H9 (cell line): ENCODE measurements at regions not wholly inside any gene's neighbourhood (a gene's known extent, or its start where the extent isn't known, plus 50 kb on each side); places are given as distances from the start of the nearest gene placed in this dataset.

Source experiments
- DNase-seq: peaks from one replicate; pipeline ENCODE4 v3.0.0-alpha.2; 2017
- H2AFZ ChIP-seq: one replicate; pipeline ENCODE4 v1.6.1; 2013; ENCODE audit warnings: mild to moderate bottlenecking, low read length, control low read depth, moderate library complexity
- H2AK5ac ChIP-seq: 2 replicates; pipeline ENCODE4 v1.6.1; 2013; ENCODE audit warnings: low read length, control low read depth, mixed read lengths; ENCODE audit not compliant: insufficient read length
- H2BK120ac ChIP-seq: one replicate; pipeline ENCODE4 v1.6.1; 2013; ENCODE audit warnings: low read depth, mild to moderate bottlenecking, low read length, control low read depth, inconsistent platforms; ENCODE audit not compliant: poor library complexity, severe bottlenecking
- H2BK12ac ChIP-seq: 2 replicates; pipeline ENCODE4 v1.6.1; 2013; ENCODE audit warnings: low read length, control low read depth, mixed read lengths, low read depth; ENCODE audit not compliant: insufficient read length
- H2BK15ac ChIP-seq: 2 replicates; pipeline ENCODE4 v1.6.1; 2013; ENCODE audit warnings: low read depth, low read length, control low read depth
- H2BK20ac ChIP-seq: one replicate; pipeline ENCODE4 v1.6.1; 2013; ENCODE audit warnings: low read depth, mild to moderate bottlenecking, low read length, control low read depth, inconsistent platforms; ENCODE audit not compliant: poor library complexity, severe bottlenecking
- H2BK5ac ChIP-seq: 2 replicates; pipeline ENCODE4 v1.6.1; 2013; ENCODE audit warnings: low read length, control low read depth, mixed read lengths; ENCODE audit not compliant: insufficient read length
- H3K14ac ChIP-seq: 2 replicates; pipeline ENCODE4 v1.6.1; 2013; ENCODE audit warnings: low read length, control low read depth; ENCODE audit not compliant: insufficient read depth
- H3K18ac ChIP-seq: 2 replicates; pipeline ENCODE4 v1.6.1; 2013; ENCODE audit warnings: low read depth, mild to moderate bottlenecking, mixed read lengths, low read length, control low read depth; ENCODE audit not compliant: insufficient read length
- H3K23ac ChIP-seq: 2 replicates; pipeline ENCODE4 v1.6.1; 2013; ENCODE audit warnings: low read length, control low read depth, mixed read lengths, low read depth; ENCODE audit not compliant: insufficient read length
- H3K23me2 ChIP-seq: 2 replicates; pipeline ENCODE4 v1.6.1; 2013; ENCODE audit warnings: low read depth, mild to moderate bottlenecking, mixed read lengths, low read length, control low read depth; ENCODE audit not compliant: insufficient read length, poor library complexity, severe bottlenecking
- H3K27ac ChIP-seq: 2 replicates; pipeline ENCODE4 v1.5.1; 2013; ENCODE audit warnings: low read length, control low read depth, mixed read lengths, low read depth; ENCODE audit not compliant: insufficient read length
- H3K27me3 ChIP-seq: 2 replicates; pipeline ENCODE4 v1.6.1; 2013; ENCODE audit warnings: low read length, control low read depth, inconsistent platforms; ENCODE audit not compliant: insufficient read depth
- H3K4ac ChIP-seq: 2 replicates; pipeline ENCODE4 v1.6.1; 2013; ENCODE audit warnings: low read depth, mild to moderate bottlenecking, control low read depth, inconsistent platforms, low read length, moderate library complexity
- H3K4me1 ChIP-seq: 2 replicates; pipeline ENCODE4 v1.6.1; 2013; ENCODE audit warnings: low read length, control low read depth, inconsistent platforms; ENCODE audit not compliant: insufficient read depth
- H3K4me2 ChIP-seq: 2 replicates; pipeline ENCODE4 v1.6.1; 2013; ENCODE audit warnings: low read length, control low read depth, mixed read lengths; ENCODE audit not compliant: insufficient read length, insufficient read depth
- H3K56ac ChIP-seq: 2 replicates; pipeline ENCODE4 v1.6.1; 2013; ENCODE audit warnings: low read depth, mild to moderate bottlenecking, mixed read lengths, low read length, control low read depth; ENCODE audit not compliant: insufficient read length
- H3K79me1 ChIP-seq: 2 replicates; pipeline ENCODE4 v1.6.1; 2013; ENCODE audit warnings: low read depth, mild to moderate bottlenecking, moderate library complexity, low read length, control low read depth, inconsistent platforms; ENCODE audit not compliant: insufficient read depth, poor library complexity, severe bottlenecking
- H3K79me2 ChIP-seq: 2 replicates; pipeline ENCODE4 v1.6.1; 2013; ENCODE audit warnings: low read length, control low read depth, inconsistent platforms; ENCODE audit not compliant: insufficient read depth
- H3K9ac ChIP-seq: 2 replicates; pipeline ENCODE4 v1.6.1; 2013; ENCODE audit warnings: low read length, control low read depth, mixed read lengths; ENCODE audit not compliant: insufficient read length; ENCODE audit errors: extremely low read depth
- H3K9me3 ChIP-seq: one replicate; pipeline ENCODE4 v1.6.1; 2013; ENCODE audit warnings: low read depth, low read length, inconsistent platforms; ENCODE audit not compliant: control insufficient read depth
- H3T11ph ChIP-seq: one replicate; pipeline ENCODE4 v1.6.1; 2013; ENCODE audit warnings: mild to moderate bottlenecking, low read length, control low read depth, inconsistent platforms
- H4K20me1 ChIP-seq: one replicate; pipeline ENCODE4 v1.6.1; 2013; ENCODE audit not compliant: control insufficient read depth, insufficient read length, insufficient read depth
- H4K5ac ChIP-seq: 2 replicates; pipeline ENCODE4 v1.6.1; 2013; ENCODE audit warnings: low read depth, mild to moderate bottlenecking, mixed read lengths, low read length, control low read depth; ENCODE audit not compliant: insufficient read length
- H4K8ac ChIP-seq: replicated peaks from 2 replicates; pipeline ENCODE4 v1.6.1; 2013; ENCODE audit warnings: low read length, control low read depth, mixed read lengths, low read depth; ENCODE audit not compliant: insufficient read length
- H4K91ac ChIP-seq: 2 replicates; pipeline ENCODE4 v1.6.1; 2013; ENCODE audit warnings: low read depth, mild to moderate bottlenecking, moderate library complexity, mixed read lengths, low read length, control low read depth; ENCODE audit not compliant: insufficient read length
- H3K27ac Mint-ChIP-seq, 3 experiments: 2 replicates in 2 of 3; 3 replicates in 1 of 3; pipeline ENCODE4 v1.8.0; 2020 to 2021; ENCODE audit warnings: mixed read lengths in 3 of 3, mild to moderate bottlenecking in 1 of 3, moderate library complexity in 1 of 3
- H3K27me3 Mint-ChIP-seq: 2 replicates; pipeline ENCODE4 v1.8.0; 2021; ENCODE audit warnings: low read depth, mild to moderate bottlenecking, moderate library complexity, mixed read lengths
- H3K36me3 Mint-ChIP-seq, 3 experiments: 2 replicates in 2 of 3; 3 replicates in 1 of 3; pipeline ENCODE4 v1.8.0; 2020 to 2021; ENCODE audit warnings: low read depth in 3 of 3, mixed read lengths in 3 of 3; ENCODE audit not compliant: insufficient read depth in 1 of 3
- H3K4me1 Mint-ChIP-seq, 2 experiments: 2 replicates each; pipeline ENCODE4 v1.8.0; 2020; ENCODE audit warnings: mixed read lengths in 2 of 2
- H3K4me3 Mint-ChIP-seq, 2 experiments: 2 replicates in 1 of 2; 3 replicates in 1 of 2; pipeline ENCODE4 v1.8.0; 2020 to 2021; ENCODE audit warnings: mild to moderate bottlenecking in 2 of 2, mixed read lengths in 2 of 2, moderate library complexity in 1 of 2
- H3K9me3 Mint-ChIP-seq, 2 experiments: 2 replicates in 1 of 2; 3 replicates in 1 of 2; pipeline ENCODE4 v1.8.0; 2020; ENCODE audit warnings: mild to moderate bottlenecking in 2 of 2, mixed read lengths in 2 of 2, moderate library complexity in 1 of 2
- WGBS: extraction: QIAGEN DNeasy Blood & Tissue Kit; methylation state at CpG from one replicate; pipeline ENCODE4 v1.1.7; 2013; ENCODE audit warnings: missing lambda C conversion rate, low lambda C conversion rate, mixed read lengths; ENCODE audit not compliant: insufficient read length; ENCODE audit errors: extremely low coverage; 5-methylcytosine and 5-hydroxymethylcytosine counted together
- TF ChIP-seq, protein P1 (sequence below): fragments of 200-600 bp; sonication (generic); conservative IDR thresholded peaks from 3 replicates; pipeline ENCODE4 v1.8.0; 2021; ENCODE audit warnings: antibody characterized with exemption, mild to moderate bottlenecking

GRCh38 chr6:170480050-170480692, 72.9 kb downstream of the PSMB1 start:
- Histone ChIP-seq H3K4me2 (no peak overlapping the region), H2BK120ac (no peak overlapping the region), H3K79me2 (no peaks in the 10 kb centered on the region), H3T11ph (no peak overlapping the region), H3K23me2 (no peaks in the 10 kb centered on the region), H3K9ac (no peak overlapping the region), H2BK20ac (no peak overlapping the region), H2AK5ac (no peak overlapping the region), H3K56ac (no peak overlapping the region), H2BK12ac (no peak overlapping the region), H4K8ac (no peak overlapping the region), H4K91ac (no peak overlapping the region), H4K5ac (no peak overlapping the region), H3K9me3 (no peaks in the 10 kb centered on the region), H4K20me1 (no peaks in the 10 kb centered on the region), H3K4ac (no peak overlapping the region), H3K27ac (no peak overlapping the region), H2BK5ac (no peak overlapping the region), H3K27me3 (no peaks in the 10 kb centered on the region), H3K23ac (no peak overlapping the region), H3K79me1 (no peaks in the 10 kb centered on the region), H3K4me1 (no peaks in the 10 kb centered on the region), H3K18ac (no peak overlapping the region), H2AFZ (no peak overlapping the region), H3K14ac (no peak overlapping the region), H2BK15ac (no peak overlapping the region)
- Mint-ChIP-seq H3K9me3 (peaks cover 14 to 19% of the 10 kb centered on the region in 2 experiments), H3K4me3 (no peak overlapping the region), H3K27ac (no peak overlapping the region), H3K4me1 (peaks cover 2% of the 10 kb centered on the region in 2 experiments; a peak in 2 of 4 replicates), H3K27me3 (peaks cover 1% of the 10 kb centered on the region; the same call in 1 of the 2 replicates), H3K36me3 (peaks cover 2 to 13% (median 7%) of the 10 kb centered on the region in 3 experiments; a peak in 6 of 7 replicates)
- TF ChIP-seq, protein P1, sequence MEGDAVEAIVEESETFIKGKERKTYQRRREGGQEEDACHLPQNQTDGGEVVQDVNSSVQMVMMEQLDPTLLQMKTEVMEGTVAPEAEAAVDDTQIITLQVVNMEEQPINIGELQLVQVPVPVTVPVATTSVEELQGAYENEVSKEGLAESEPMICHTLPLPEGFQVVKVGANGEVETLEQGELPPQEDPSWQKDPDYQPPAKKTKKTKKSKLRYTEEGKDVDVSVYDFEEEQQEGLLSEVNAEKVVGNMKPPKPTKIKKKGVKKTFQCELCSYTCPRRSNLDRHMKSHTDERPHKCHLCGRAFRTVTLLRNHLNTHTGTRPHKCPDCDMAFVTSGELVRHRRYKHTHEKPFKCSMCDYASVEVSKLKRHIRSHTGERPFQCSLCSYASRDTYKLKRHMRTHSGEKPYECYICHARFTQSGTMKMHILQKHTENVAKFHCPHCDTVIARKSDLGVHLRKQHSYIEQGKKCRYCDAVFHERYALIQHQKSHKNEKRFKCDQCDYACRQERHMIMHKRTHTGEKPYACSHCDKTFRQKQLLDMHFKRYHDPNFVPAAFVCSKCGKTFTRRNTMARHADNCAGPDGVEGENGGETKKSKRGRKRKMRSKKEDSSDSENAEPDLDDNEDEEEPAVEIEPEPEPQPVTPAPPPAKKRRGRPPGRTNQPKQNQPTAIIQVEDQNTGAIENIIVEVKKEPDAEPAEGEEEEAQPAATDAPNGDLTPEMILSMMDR: peak; percentile 55
- WGBS: no CpG with 5 or more reads among the region's 6 CpGs
- DNase-seq: peak; percentile 47
